Activated B cell treated with CpG ODN at 0.5 μM for 24 hours (primary cell): ENCODE measurements at regions not wholly inside any gene's neighbourhood (a gene's known extent, or its start where the extent isn't known, plus 50 kb on each side); places are given as distances from the start of the nearest gene placed in this dataset.
"Not testable (repeated sequence)": the region's sequence is repeated elsewhere in the genome, so short reads cannot be mapped to it uniquely, and the experiment has no call there.

Source experiments
- ATAC-seq: fragments of 200-7000 bp; cut with Tn5 transposase; one replicate; pipeline ENCODE4 v1.10.0; 2021; ENCODE audit warnings: low read depth, mild to moderate bottlenecking, moderate library complexity
- CTCF ChIA-PET: fragments of 350-600 bp; sonication (Branson Sonifier 250); formaldehyde crosslinking; loops from one replicate; lab custom pipeline; 2021; ENCODE audit warnings: antibody characterized with exemption; lab: Charles Lee
- POLR2A ChIA-PET: fragments of 350-600 bp; sonication (Branson Sonifier 250); formaldehyde crosslinking; loops from one replicate; lab custom pipeline; 2021; ENCODE audit warnings: antibody characterized with exemption; lab: Charles Lee
- DNase-seq: peaks from one replicate; pipeline ENCODE4 v3.0.0; 2022
- H3K27ac Mint-ChIP-seq: one replicate; pipeline ENCODE4 v1.8.0; 2020; ENCODE audit warnings: mixed read lengths
- H3K27me3 Mint-ChIP-seq: one replicate; pipeline ENCODE4 v1.8.0; 2021; ENCODE audit warnings: mixed read lengths
- H3K36me3 Mint-ChIP-seq: one replicate; pipeline ENCODE4 v1.8.0; 2021; ENCODE audit warnings: low read depth, mixed read lengths
- H3K4me1 Mint-ChIP-seq: one replicate; pipeline ENCODE4 v1.8.0; 2021; ENCODE audit warnings: mixed read lengths
- H3K4me3 Mint-ChIP-seq: one replicate; pipeline ENCODE4 v1.8.0; 2020; ENCODE audit warnings: mild to moderate bottlenecking, mixed read lengths
- H3K9me3 Mint-ChIP-seq: one replicate; pipeline ENCODE4 v1.8.0; 2020; ENCODE audit warnings: mixed read lengths
- CTCF ChIP-seq: fragments of 200-600 bp; IDR thresholded peaks from one replicate; pipeline ENCODE4 v1.8.0; 2022; ENCODE audit warnings: antibody characterized with exemption, mild to moderate bottlenecking
- intact Hi-C: fragments of 100-400 bp; cut with micrococcal nuclease; formaldehyde crosslinking; loops from one replicate; pipeline ENCODE4 v1.15.1; 2024

GRCh38 chr4:22625311-22625710 lies 67.4 kb upstream of the GBA3 start:
- ChIA-PET POLR2A (no interaction called here), CTCF (no interaction called here)
- intact Hi-C loops = no loop called here
- no peak overlapping the region for H3K27ac Mint-ChIP-seq
- peaks cover 5% of the 10 kb centered on the region for H3K4me1 Mint-ChIP-seq
- H3K9me3 Mint-ChIP-seq = peaks cover 2% of the 10 kb centered on the region
- DNase-seq = no peak
- no peaks in the 10 kb centered on the region for H3K27me3 Mint-ChIP-seq
- TF ChIP-seq CTCF = no peak
- no peaks in the 10 kb centered on the region for H3K36me3 Mint-ChIP-seq
- H3K4me3 Mint-ChIP-seq = no peak overlapping the region
- ATAC-seq = no peak

- ATAC-seq, H3K9me3 Mint-ChIP-seq, H3K27me3 Mint-ChIP-seq, H3K27ac Mint-ChIP-seq, H3K4me1 Mint-ChIP-seq, H3K36me3 Mint-ChIP-seq, intact Hi-C loops, H3K4me3 Mint-ChIP-seq, DNase-seq: not testable (repeated sequence)
- ChIA-PET POLR2A (interaction anchor here (0.7 kb wide), 1 partner anchor 114 kb away, joined by 3 read pairs; no protein-coding TSS in a partner anchor), CTCF (interaction anchor here (0.6 kb wide), 1 partner anchor 1926 kb away, joined by 6 read pairs; no protein-coding TSS in a partner anchor)
Observed at GRCh38 chr4:22627851-22628250, 64.9 kb upstream of the GBA3 start.

GRCh38 chr4:22630161-22630975 lies 62.4 kb upstream of the GBA3 start:
- CTCF ChIA-PET, ATAC-seq: not testable (repeated sequence)

GRCh38 chr4:22631167-22631566 lies 61.6 kb upstream of the GBA3 start:
- POLR2A ChIA-PET, CTCF ChIA-PET, H3K36me3 Mint-ChIP-seq: not testable (repeated sequence)

More at GRCh38 chr4:22630161-22630975, 62.4 kb upstream of the GBA3 start:
- intact Hi-C loops, H3K27ac Mint-ChIP-seq, H3K4me1 Mint-ChIP-seq, H3K36me3 Mint-ChIP-seq, POLR2A ChIA-PET, DNase-seq, H3K4me3 Mint-ChIP-seq, H3K9me3 Mint-ChIP-seq, H3K27me3 Mint-ChIP-seq: not testable (repeated sequence)

GRCh38 chr4:22634541-22635181 lies 58.1 kb upstream of the GBA3 start:
- ChIA-PET CTCF (no interaction called here), POLR2A (no interaction called here)
- no peaks in the 10 kb centered on the region for H3K4me1 Mint-ChIP-seq
- peaks cover 4% of the 10 kb centered on the region for H3K9me3 Mint-ChIP-seq
- DNase-seq (no peak), ATAC-seq (no peak)
- no peak overlapping the region for H3K27ac Mint-ChIP-seq
- no peaks in the 10 kb centered on the region for H3K36me3 Mint-ChIP-seq
- no peaks in the 10 kb centered on the region for H3K27me3 Mint-ChIP-seq
- no peak for TF ChIP-seq CTCF
- no peak overlapping the region for H3K4me3 Mint-ChIP-seq
- intact Hi-C loops = no loop called here

More at GRCh38 chr4:22631167-22631566, 61.6 kb upstream of the GBA3 start:
- H3K27me3 Mint-ChIP-seq, H3K27ac Mint-ChIP-seq, DNase-seq, ATAC-seq, H3K4me3 Mint-ChIP-seq, intact Hi-C loops, H3K4me1 Mint-ChIP-seq, H3K9me3 Mint-ChIP-seq: not testable (repeated sequence)

- H3K36me3 Mint-ChIP-seq, H3K4me3 Mint-ChIP-seq, ATAC-seq, H3K9me3 Mint-ChIP-seq, H3K27me3 Mint-ChIP-seq, DNase-seq, H3K27ac Mint-ChIP-seq, POLR2A ChIA-PET, H3K4me1 Mint-ChIP-seq, intact Hi-C loops, CTCF ChIA-PET: not testable (repeated sequence)
Observed at GRCh38 chr4:22635182-22635549, 57.6 kb upstream of the GBA3 start.

GRCh38 chr4:22635692-22636091 lies 57.0 kb upstream of the GBA3 start:
- Mint-ChIP-seq H3K4me1 (no peaks in the 10 kb centered on the region), H3K9me3 (peaks cover 9% of the 10 kb centered on the region), H3K4me3 (no peak overlapping the region), H3K27me3 (no peaks in the 10 kb centered on the region), H3K27ac (no peak overlapping the region), H3K36me3 (no peaks in the 10 kb centered on the region)
- intact Hi-C loops = no loop called here
- CTCF ChIA-PET = no interaction called here
- ATAC-seq (no peak), DNase-seq (no peak)
- POLR2A ChIA-PET = no interaction called here
- no peak for TF ChIP-seq CTCF
